SK-N-SH treated with all-trans-retinoic acid at 6 μM for 48 hours (cell line): ENCODE measurements at regions not wholly inside any gene's neighbourhood (a gene's known extent, or its start where the extent isn't known, plus 50 kb on each side); places are given as distances from the start of the nearest gene placed in this dataset.

ENCODE experiments used
- ARNTL ChIP-seq: fragments of 450-650 bp; formaldehyde crosslinking; IDR thresholded peaks from 2 replicates; pipeline ENCODE4 v1.5.0; 2020; ENCODE audit warnings: low read depth, mild to moderate bottlenecking, moderate library complexity, borderline replicate concordance
- BACH2 ChIP-seq: fragments of 250-450 bp; sonication (Bioruptor Pico); IDR thresholded peaks from 2 replicates; pipeline ENCODE4 v1.9.0; 2021; ENCODE audit warnings: mild to moderate bottlenecking, borderline replicate concordance
- ESRRG ChIP-seq: fragments of 250-450 bp; sonication (Bioruptor Pico); IDR thresholded peaks from 2 replicates; pipeline ENCODE4 v1.6.1; 2021; ENCODE audit warnings: mild to moderate bottlenecking
- RARB ChIP-seq: fragments of 250-450 bp; sonication (Bioruptor Pico); IDR thresholded peaks from 2 replicates; pipeline ENCODE4 v1.8.0; 2021; ENCODE audit warnings: mild to moderate bottlenecking, moderate library complexity
- ZNF8 ChIP-seq: fragments of 450-650 bp; formaldehyde crosslinking; IDR thresholded peaks from 2 replicates; pipeline ENCODE4 v1.5.0; 2020; ENCODE audit warnings: mild to moderate bottlenecking, moderate library complexity

DNA sequence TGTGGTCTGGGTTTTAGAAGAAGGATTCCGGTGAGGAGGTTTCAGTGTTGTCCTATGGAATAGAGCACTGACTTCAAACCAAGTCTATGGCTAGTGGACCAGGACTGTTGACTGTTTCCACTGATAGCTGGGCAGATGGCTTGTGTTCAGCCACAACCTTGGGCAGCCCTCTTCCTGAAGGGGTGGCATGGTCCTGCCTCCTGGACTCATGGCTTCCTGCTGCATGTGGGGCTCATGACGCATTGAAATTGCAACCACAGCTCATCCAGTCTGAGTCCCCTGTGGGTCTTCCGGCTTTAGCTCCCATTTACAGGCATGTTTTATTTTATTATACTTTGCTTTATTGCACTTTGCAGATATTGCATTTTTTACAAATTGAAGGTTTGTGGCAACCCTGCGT lies 105.0 kb downstream of the B3GNT2 start:
- TF ChIP-seq ZNF8 (CRISPR knock-in tag): no peak
- no peak for TF ChIP-seq BACH2 (CRISPR knock-in tag)
- TF ChIP-seq ESRRG (CRISPR knock-in tag): no peak
- no peak for TF ChIP-seq ARNTL (CRISPR knock-in tag)
- TF ChIP-seq RARB (CRISPR knock-in tag): no peak
